ENCODE measurements at regions not wholly inside any gene's neighbourhood (a gene's known extent, or its start where the extent isn't known, plus 50 kb on each side); places are given as distances from the start of the nearest gene placed in this dataset.

DNA sequence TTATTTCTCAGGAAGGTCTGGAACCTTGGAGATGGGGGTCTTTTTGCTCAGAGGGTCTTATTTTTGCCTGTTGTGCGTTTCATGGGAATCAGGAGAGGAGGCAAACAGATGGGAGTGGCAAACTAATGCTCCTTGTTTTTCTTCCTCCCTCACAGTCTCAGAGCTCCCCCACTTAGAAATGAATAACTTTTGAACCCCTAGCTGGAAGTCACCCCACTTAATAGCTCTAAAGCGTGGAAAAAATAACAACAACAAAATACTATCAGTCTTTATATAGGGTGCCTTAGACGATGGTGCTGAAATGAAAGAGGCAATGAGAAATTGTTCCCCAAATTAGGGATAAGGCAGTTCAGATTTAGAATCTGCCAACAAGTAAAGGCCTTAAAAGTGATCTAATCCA lies 76.8 kb upstream of the BDNF start:
- no peak for TF ChIP-seq CTCF (IDR thresholded peaks at IDR 0.05; ENCODE audit: insufficient read depth in 1 of 2, low read depth in 1 of 2, low read length in 1 of 2, severe bottlenecking in 1 of 2, unreplicated experiment in 1 of 2)
- Histone ChIP-seq H3K36me3 (ENCODE audit: control insufficient read depth, insufficient read depth, low read length) (no peaks in the 10 kb centered on the region), H3K27me3 (replicated peaks; ENCODE audit: control insufficient read depth, insufficient read depth, low read length) (no peaks in the 10 kb centered on the region), H3K4me3 (ENCODE audit: low read depth, low read length) (no peak overlapping the region), H3K9me3 (no peaks in the 10 kb centered on the region), H3K4me1 (no peaks in the 10 kb centered on the region)
- no TSS peak for BruUV-seq (replicated peaks)
- no peak for DNase-seq
- no peaks in the 10 kb centered on the region for H3K4me1 Mint-ChIP-seq (ENCODE audit: low read depth, unreplicated experiment)
- no peak overlapping the region for H3K4me3 Mint-ChIP-seq (ENCODE audit: unreplicated experiment)
- peaks cover 3% of the 10 kb centered on the region for H3K27me3 Mint-ChIP-seq (ENCODE audit: insufficient read depth, unreplicated experiment)
- H3K27ac Mint-ChIP-seq (ENCODE audit: unreplicated experiment), result no peak overlapping the region
- ChIA-PET POLR2A (no interaction called here), CTCF (no interaction called here)
- H3K36me3 Mint-ChIP-seq (ENCODE audit: insufficient read depth, unreplicated experiment), result no peaks in the 10 kb centered on the region
- peaks cover 15% of the 10 kb centered on the region for H3K9me3 Mint-ChIP-seq (ENCODE audit: unreplicated experiment)
- intact Hi-C loops (cut with micrococcal nuclease; ENCODE audit: unreplicated experiment), result no loop called here

DNA sequence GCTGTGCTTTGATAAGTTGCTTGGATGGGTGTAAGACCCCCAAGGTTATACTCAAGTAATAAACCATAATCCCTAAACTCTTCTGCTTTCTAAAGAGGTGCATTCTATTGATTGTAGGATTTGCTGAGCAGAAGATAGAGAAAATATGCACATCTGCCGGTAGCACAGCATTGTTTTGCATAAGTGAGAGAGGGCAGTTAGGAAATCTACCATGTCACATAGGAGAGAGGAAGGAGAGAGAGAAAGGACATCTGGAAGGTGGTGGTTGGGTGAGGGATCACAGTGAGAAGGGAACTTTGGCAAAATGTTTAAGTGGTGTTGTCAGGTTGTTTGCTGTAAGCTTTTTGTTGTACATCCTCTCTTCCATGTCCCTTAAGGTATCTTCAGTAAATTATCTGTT lies 73.6 kb upstream of the BDNF start:
- Mint-ChIP-seq H3K27me3 (ENCODE audit: insufficient read depth, unreplicated experiment) (no peaks in the 10 kb centered on the region), H3K4me3 (ENCODE audit: unreplicated experiment) (no peak overlapping the region), H3K9me3 (ENCODE audit: unreplicated experiment) (peaks cover 2% of the 10 kb centered on the region), H3K27ac (ENCODE audit: unreplicated experiment) (no peak overlapping the region), H3K4me1 (ENCODE audit: low read depth, unreplicated experiment) (peaks cover 7% of the 10 kb centered on the region), H3K36me3 (ENCODE audit: insufficient read depth, unreplicated experiment) (no peaks in the 10 kb centered on the region)
- CTCF ChIA-PET, result no interaction called here
- DNase-seq, result no peak
- H3K36me3 ChIP-seq (ENCODE audit: control insufficient read depth, insufficient read depth, low read length), result no peaks in the 10 kb centered on the region
- no peaks in the 10 kb centered on the region for H3K9me3 ChIP-seq
- POLR2A ChIA-PET, result no interaction called here
- H3K4me1 ChIP-seq, result no peaks in the 10 kb centered on the region
- no peak overlapping the region for H3K4me3 ChIP-seq (ENCODE audit: low read depth, low read length)
- H3K27me3 ChIP-seq (replicated peaks; ENCODE audit: control insufficient read depth, insufficient read depth, low read length), result no peaks in the 10 kb centered on the region
- intact Hi-C loops (cut with micrococcal nuclease; ENCODE audit: unreplicated experiment), result no loop called here
- TF ChIP-seq CTCF (IDR thresholded peaks at IDR 0.05; ENCODE audit: insufficient read depth in 1 of 2, low read depth in 1 of 2, low read length in 1 of 2, severe bottlenecking in 1 of 2, unreplicated experiment in 1 of 2), result no peak
- BruUV-seq (replicated peaks), result no TSS peak

DNA sequence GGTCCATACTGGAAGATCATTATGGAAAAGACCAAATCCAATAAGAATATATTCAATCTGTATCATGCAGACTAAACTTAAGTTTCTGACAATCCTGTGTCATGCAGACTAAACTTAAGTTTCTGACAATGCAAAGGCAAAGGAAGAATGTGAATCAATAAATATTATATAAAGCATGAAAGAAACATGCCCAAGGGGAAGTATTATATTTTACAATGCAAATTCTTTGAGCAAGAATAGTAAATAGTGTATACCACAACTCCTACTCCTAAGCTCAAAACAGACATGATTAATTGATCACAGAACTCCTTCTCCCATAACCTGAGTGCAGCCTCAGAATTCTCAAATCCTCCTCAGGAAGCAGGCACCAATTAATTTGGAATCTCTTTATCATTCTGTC lies 71.3 kb upstream of the BDNF start:
- Mint-ChIP-seq H3K4me3 (ENCODE audit: unreplicated experiment) (no peak overlapping the region), H3K27me3 (ENCODE audit: insufficient read depth, unreplicated experiment) (no peaks in the 10 kb centered on the region), H3K27ac (ENCODE audit: unreplicated experiment) (no peak overlapping the region), H3K9me3 (ENCODE audit: unreplicated experiment) (no peaks in the 10 kb centered on the region), H3K36me3 (ENCODE audit: insufficient read depth, unreplicated experiment) (no peaks in the 10 kb centered on the region), H3K4me1 (ENCODE audit: low read depth, unreplicated experiment) (peaks cover 7% of the 10 kb centered on the region)
- ChIA-PET CTCF (no interaction called here), POLR2A (no interaction called here)
- H3K4me3 ChIP-seq (ENCODE audit: low read depth, low read length), result no peak overlapping the region
- no peak for DNase-seq
- no TSS peak for BruUV-seq (replicated peaks)
- no peaks in the 10 kb centered on the region for H3K4me1 ChIP-seq
- no peaks in the 10 kb centered on the region for H3K36me3 ChIP-seq (ENCODE audit: control insufficient read depth, insufficient read depth, low read length)
- no peaks in the 10 kb centered on the region for H3K27me3 ChIP-seq (replicated peaks; ENCODE audit: control insufficient read depth, insufficient read depth, low read length)
- intact Hi-C loops (cut with micrococcal nuclease; ENCODE audit: unreplicated experiment), result no loop called here
- no peaks in the 10 kb centered on the region for H3K9me3 ChIP-seq
- no peak for TF ChIP-seq CTCF (IDR thresholded peaks at IDR 0.05; ENCODE audit: insufficient read depth in 1 of 2, low read depth in 1 of 2, low read length in 1 of 2, severe bottlenecking in 1 of 2, unreplicated experiment in 1 of 2)
